Fibroblast of the aortic adventitia (primary cell): ENCODE measurements at regions not wholly inside any gene's neighbourhood (a gene's known extent, or its start where the extent isn't known, plus 50 kb on each side); places are given as distances from the start of the nearest gene placed in this dataset.

Source experiments
- DNase-seq: peaks from one replicate; pipeline ENCODE4 v3.0.0-alpha.2; 2010; ENCODE audit warnings: low read depth
- H3K4me3 ChIP-seq: 2 replicates; pipeline ENCODE4 v1.5.1; 2011; ENCODE audit warnings: low read depth, mild to moderate bottlenecking, control low read depth, low read length, moderate library complexity
- CTCF ChIP-seq: IDR thresholded peaks from 2 replicates; pipeline ENCODE4 v1.5.1; 2011; ENCODE audit warnings: mild to moderate bottlenecking, low read length, control low read depth, inconsistent platforms; ENCODE audit not compliant: insufficient read depth

- TF ChIP-seq CTCF = no peak
- H3K4me3 ChIP-seq = no peak overlapping the region
- DNase-seq = no peak
Observed at GRCh38 chr4:138948918-138949317, 66.7 kb upstream of the NOCT start.

- TF ChIP-seq CTCF = no peak
- H3K4me3 ChIP-seq = no peak overlapping the region
- no peak for DNase-seq
Observed at GRCh38 chr4:138946306-138946705, 69.3 kb upstream of the NOCT start.

- TF ChIP-seq CTCF = no peak
- no peak overlapping the region for H3K4me3 ChIP-seq
- no peak for DNase-seq
Observed at GRCh38 chr4:138945840-138946239, 69.7 kb upstream of the NOCT start.

- H3K4me3 ChIP-seq = no peak overlapping the region
- no peak for TF ChIP-seq CTCF
- no peak for DNase-seq
Observed at GRCh38 chr4:138945401-138945800, 70.2 kb upstream of the NOCT start.

GRCh38 chr4:138943893-138944292 lies 71.7 kb upstream of the NOCT start:
- no peak for DNase-seq
- TF ChIP-seq CTCF = no peak
- H3K4me3 ChIP-seq = no peak overlapping the region

- H3K4me3 ChIP-seq = no peak overlapping the region
- DNase-seq = no peak
- no peak for TF ChIP-seq CTCF
Observed at GRCh38 chr4:138941037-138941436, 74.5 kb upstream of the NOCT start.

- no peak overlapping the region for H3K4me3 ChIP-seq
- TF ChIP-seq CTCF = no peak
- no peak for DNase-seq
Observed at GRCh38 chr4:138939960-138940359, 75.6 kb upstream of the NOCT start.
